ENCODE measurements at regions not wholly inside any gene's neighbourhood (a gene's known extent, or its start where the extent isn't known, plus 50 kb on each side); places are given as distances from the start of the nearest gene placed in this dataset.

- ChIA-PET CTCF (no interaction called here), POLR2A (no interaction called here)
- Mint-ChIP-seq H3K4me3 (no peak overlapping the region), H3K27ac (no peak overlapping the region), H3K36me3 (ENCODE audit: low read depth) (no peaks in the 10 kb centered on the region), H3K9me3 (peaks cover 2% of the 10 kb centered on the region), H3K4me1 (ENCODE audit: low read depth) (no peaks in the 10 kb centered on the region), H3K27me3 (no peaks in the 10 kb centered on the region)
- H3K27ac ChIP-seq (ENCODE audit: low read depth in 1 of 2, low read length in 2 of 2) = no peak overlapping the region
- no peaks in the 10 kb centered on the region for H3K4me1 ChIP-seq (ENCODE audit: insufficient read depth, low read length)
- intact Hi-C loops (cut with DNase I, micrococcal nuclease) = no loop called here
- ATAC-seq (ENCODE audit: poor library complexity) = no peak
- no peaks in the 10 kb centered on the region for H3K27me3 ChIP-seq (ENCODE audit: control insufficient read depth in 1 of 2, insufficient read depth in 2 of 2, low read length in 2 of 2)
- TF ChIP-seq CTCF (IDR thresholded peaks at IDR 0.05) = no peak
- no peak for DNase-seq
- peaks cover 4 to 5% of the 10 kb centered on the region in 2 experiments for H3K9me3 ChIP-seq (ENCODE audit: control insufficient read depth in 1 of 2, insufficient read depth in 1 of 2, low read length in 2 of 2)
- H3K36me3 ChIP-seq (ENCODE audit: insufficient read depth, low read length) = no peaks in the 10 kb centered on the region
- H3K4me3 ChIP-seq (ENCODE audit: low read length) = no peak overlapping the region
Observed at GRCh38 chr11:23509821-23510220, 649.5 kb upstream of the CCDC179 start.

- H3K27me3 ChIP-seq (ENCODE audit: control insufficient read depth in 1 of 2, insufficient read depth in 2 of 2, low read length in 2 of 2) = no peaks in the 10 kb centered on the region
- H3K27ac Mint-ChIP-seq = no peak overlapping the region
- H3K4me1 ChIP-seq (ENCODE audit: insufficient read depth, low read length) = no peaks in the 10 kb centered on the region
- no peaks in the 10 kb centered on the region for H3K27me3 Mint-ChIP-seq
- ChIA-PET POLR2A (no interaction called here), CTCF (no interaction called here)
- H3K9me3 ChIP-seq (ENCODE audit: control insufficient read depth in 1 of 2, insufficient read depth in 1 of 2, low read length in 2 of 2) = peaks cover 0 to 9% of the 10 kb centered on the region in 2 experiments
- H3K4me3 Mint-ChIP-seq = no peak overlapping the region
- no peaks in the 10 kb centered on the region for H3K36me3 ChIP-seq (ENCODE audit: insufficient read depth, low read length)
- H3K4me1 Mint-ChIP-seq (ENCODE audit: low read depth) = no peaks in the 10 kb centered on the region
- no peak overlapping the region for H3K4me3 ChIP-seq (ENCODE audit: low read length)
- intact Hi-C loops (cut with DNase I, micrococcal nuclease) = no loop called here
- no peaks in the 10 kb centered on the region for H3K36me3 Mint-ChIP-seq (ENCODE audit: low read depth)
- H3K27ac ChIP-seq (ENCODE audit: low read depth in 1 of 2, low read length in 2 of 2) = no peak overlapping the region
- no peaks in the 10 kb centered on the region for H3K9me3 Mint-ChIP-seq
- DNase-seq = no peak
- no peak for TF ChIP-seq CTCF (IDR thresholded peaks at IDR 0.05)
- no peak for ATAC-seq (ENCODE audit: poor library complexity)
Observed at GRCh38 chr11:23519194-23519593, 658.9 kb upstream of the CCDC179 start.

GRCh38 chr11:23520226-23520960 lies 660.1 kb upstream of the CCDC179 start:
- Mint-ChIP-seq H3K9me3 (no peaks in the 10 kb centered on the region), H3K36me3 (ENCODE audit: low read depth) (no peaks in the 10 kb centered on the region), H3K27me3 (no peaks in the 10 kb centered on the region), H3K27ac (no peak overlapping the region), H3K4me1 (ENCODE audit: low read depth) (no peaks in the 10 kb centered on the region), H3K4me3 (no peak overlapping the region)
- ChIA-PET POLR2A (no interaction called here), CTCF (no interaction called here)
- Histone ChIP-seq H3K9me3 (ENCODE audit: control insufficient read depth in 1 of 2, insufficient read depth in 1 of 2, low read length in 2 of 2) (peaks cover 0 to 9% of the 10 kb centered on the region in 2 experiments), H3K36me3 (ENCODE audit: insufficient read depth, low read length) (no peaks in the 10 kb centered on the region), H3K4me1 (ENCODE audit: insufficient read depth, low read length) (no peaks in the 10 kb centered on the region), H3K4me3 (ENCODE audit: low read length) (no peak overlapping the region), H3K27ac (ENCODE audit: low read depth in 1 of 2, low read length in 2 of 2) (no peak overlapping the region), H3K27me3 (ENCODE audit: control insufficient read depth in 1 of 2, insufficient read depth in 2 of 2, low read length in 2 of 2) (no peaks in the 10 kb centered on the region)
- TF ChIP-seq CTCF (IDR thresholded peaks at IDR 0.05) = no peak
- ATAC-seq (ENCODE audit: poor library complexity) (no peak), DNase-seq (no peak)
- intact Hi-C loops (cut with DNase I, micrococcal nuclease) = no loop called here
